ENCODE measurements at regions not wholly inside any gene's neighbourhood (a gene's known extent, or its start where the extent isn't known, plus 50 kb on each side); places are given as distances from the start of the nearest gene placed in this dataset.

DNA sequence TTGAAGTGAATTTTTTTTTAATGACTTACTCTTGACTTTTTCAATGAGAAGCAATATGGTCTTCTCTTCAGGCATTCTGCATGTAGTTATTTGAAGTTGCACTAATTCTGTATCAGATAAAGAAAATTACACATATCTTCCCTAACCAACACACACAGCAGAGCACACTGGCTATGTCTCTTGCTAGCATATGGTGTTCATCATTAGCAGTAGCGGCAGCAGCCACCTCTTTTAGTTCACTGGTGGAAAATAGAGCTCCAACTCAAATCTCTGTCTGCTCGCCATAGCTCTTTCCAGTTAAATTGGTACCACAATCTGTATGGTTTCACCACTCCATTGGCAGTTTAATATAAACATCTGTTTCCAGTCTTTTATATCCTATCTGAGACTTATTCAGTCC is 278.1 kb upstream of the ZEB2 start:
- Histone ChIP-seq H3K4me1 (ENCODE audit: control insufficient read depth in 2 of 2, insufficient read depth in 2 of 2, low read length in 2 of 2) (no peaks in the 10 kb centered on the region), H3K27me3 (replicated peaks in 1 of 4; ENCODE audit: control extremely low read depth in 1 of 4, control insufficient read depth in 3 of 4, insufficient read depth in 4 of 4, low read length in 3 of 4) (no peaks in the 10 kb centered on the region), H4K20me1 (ENCODE audit: control insufficient read depth, insufficient read depth, low read length, poor library complexity, severe bottlenecking) (no peaks in the 10 kb centered on the region), H3K4me2 (replicated peaks; ENCODE audit: low read depth, low read length, poor library complexity, severe bottlenecking) (no peak overlapping the region), H3K79me2 (ENCODE audit: control insufficient read depth, insufficient read depth, low read length) (no peaks in the 10 kb centered on the region), H2AFZ (ENCODE audit: insufficient read depth, low read depth, low read length, poor library complexity, severe bottlenecking) (no peak overlapping the region), H3K9ac (ENCODE audit: low read length) (no peak overlapping the region), H3K36me3 (replicated peaks in 1 of 2; ENCODE audit: control extremely low read depth in 1 of 2, control insufficient read depth in 1 of 2, extremely low read depth in 1 of 2, insufficient read depth in 2 of 2, low read length in 1 of 2) (no peaks in the 10 kb centered on the region), H3K4me3 (ENCODE audit: control extremely low read depth in 1 of 5, extremely low read depth in 1 of 5, insufficient read depth in 1 of 5, low read depth in 2 of 5, low read length in 4 of 5) (no peak overlapping the region), H3K27ac (ENCODE audit: low read length in 2 of 2) (no peak overlapping the region), H3K9me3 (ENCODE audit: control extremely low read depth in 1 of 3, control insufficient read depth in 2 of 3, insufficient read depth in 1 of 3, low read length in 2 of 3) (no peaks in the 10 kb centered on the region)
- TF ChIP-seq, protein P1, sequence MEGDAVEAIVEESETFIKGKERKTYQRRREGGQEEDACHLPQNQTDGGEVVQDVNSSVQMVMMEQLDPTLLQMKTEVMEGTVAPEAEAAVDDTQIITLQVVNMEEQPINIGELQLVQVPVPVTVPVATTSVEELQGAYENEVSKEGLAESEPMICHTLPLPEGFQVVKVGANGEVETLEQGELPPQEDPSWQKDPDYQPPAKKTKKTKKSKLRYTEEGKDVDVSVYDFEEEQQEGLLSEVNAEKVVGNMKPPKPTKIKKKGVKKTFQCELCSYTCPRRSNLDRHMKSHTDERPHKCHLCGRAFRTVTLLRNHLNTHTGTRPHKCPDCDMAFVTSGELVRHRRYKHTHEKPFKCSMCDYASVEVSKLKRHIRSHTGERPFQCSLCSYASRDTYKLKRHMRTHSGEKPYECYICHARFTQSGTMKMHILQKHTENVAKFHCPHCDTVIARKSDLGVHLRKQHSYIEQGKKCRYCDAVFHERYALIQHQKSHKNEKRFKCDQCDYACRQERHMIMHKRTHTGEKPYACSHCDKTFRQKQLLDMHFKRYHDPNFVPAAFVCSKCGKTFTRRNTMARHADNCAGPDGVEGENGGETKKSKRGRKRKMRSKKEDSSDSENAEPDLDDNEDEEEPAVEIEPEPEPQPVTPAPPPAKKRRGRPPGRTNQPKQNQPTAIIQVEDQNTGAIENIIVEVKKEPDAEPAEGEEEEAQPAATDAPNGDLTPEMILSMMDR (IDR thresholded peaks at IDR 0.05), result no peak
- TF ChIP-seq EZH2 (IDR thresholded peaks at IDR 0.05; ENCODE audit: borderline replicate concordance, insufficient read depth, low read depth, low read length, poor library complexity, severe bottlenecking), result no peak
- H3K4me1 Mint-ChIP-seq, result no peaks in the 10 kb centered on the region
- ChIA-PET CTCF (no interaction called here), POLR2A (no interaction called here)
- H3K27me3 Mint-ChIP-seq, result no peaks in the 10 kb centered on the region
- 83% methylated on average over 2 of the region's 2 CpGs for WGBS (ENCODE audit: insufficient coverage)
- DNase-seq, result no peak
- no peak overlapping the region for H3K4me3 Mint-ChIP-seq
- no peak for ATAC-seq (ENCODE audit: low read depth)
- intact Hi-C loops (cut with micrococcal nuclease), result no loop called here
- no peak overlapping the region for H3K27ac Mint-ChIP-seq
- H3K9me3 Mint-ChIP-seq (ENCODE audit: insufficient read depth), result no peaks in the 10 kb centered on the region

DNA sequence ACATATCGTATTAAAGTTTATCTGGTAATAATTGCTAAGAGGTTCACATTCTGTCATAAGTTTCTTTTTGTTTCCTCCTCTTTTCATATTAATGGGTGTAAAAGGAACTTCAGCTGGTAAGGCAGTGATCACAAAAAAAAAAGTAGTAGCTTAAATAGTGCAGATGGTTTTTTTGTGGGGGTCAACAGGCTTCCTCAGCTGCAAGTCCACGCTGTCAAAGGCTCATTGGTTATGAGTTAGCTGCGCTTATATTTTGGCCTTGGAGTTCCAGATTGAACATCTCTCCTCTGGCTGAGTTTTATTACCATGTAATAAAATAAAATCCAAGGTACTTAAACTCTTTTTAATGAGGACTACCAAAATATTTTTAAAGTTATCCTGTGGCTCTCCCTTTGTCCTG is 277.0 kb upstream of the ZEB2 start:
- H3K4me1 ChIP-seq (ENCODE audit: control insufficient read depth in 2 of 2, insufficient read depth in 2 of 2, low read length in 2 of 2), result no peaks in the 10 kb centered on the region
- ChIA-PET CTCF (no interaction called here), POLR2A (no interaction called here)
- no peaks in the 10 kb centered on the region for H3K36me3 ChIP-seq (replicated peaks in 1 of 2; ENCODE audit: control extremely low read depth in 1 of 2, control insufficient read depth in 1 of 2, extremely low read depth in 1 of 2, insufficient read depth in 2 of 2, low read length in 1 of 2)
- Mint-ChIP-seq H3K4me3 (no peak overlapping the region), H3K27me3 (no peaks in the 10 kb centered on the region), H3K4me1 (no peaks in the 10 kb centered on the region), H3K9me3 (ENCODE audit: insufficient read depth) (no peaks in the 10 kb centered on the region), H3K27ac (no peak overlapping the region)
- H3K9me3 ChIP-seq (ENCODE audit: control extremely low read depth in 1 of 3, control insufficient read depth in 2 of 3, insufficient read depth in 1 of 3, low read length in 2 of 3), result no peaks in the 10 kb centered on the region
- no peak overlapping the region for H3K27ac ChIP-seq (ENCODE audit: low read length in 2 of 2)
- WGBS (ENCODE audit: insufficient coverage), result no CpG with 5 or more reads among the region's 3 CpGs
- H4K20me1 ChIP-seq (ENCODE audit: control insufficient read depth, insufficient read depth, low read length, poor library complexity, severe bottlenecking), result no peaks in the 10 kb centered on the region
- no peak overlapping the region for H2AFZ ChIP-seq (ENCODE audit: insufficient read depth, low read depth, low read length, poor library complexity, severe bottlenecking)
- ATAC-seq (ENCODE audit: low read depth) (no peak), DNase-seq (no peak)
- no peak overlapping the region for H3K4me2 ChIP-seq (replicated peaks; ENCODE audit: low read depth, low read length, poor library complexity, severe bottlenecking)
- no peaks in the 10 kb centered on the region for H3K27me3 ChIP-seq (replicated peaks in 1 of 4; ENCODE audit: control extremely low read depth in 1 of 4, control insufficient read depth in 3 of 4, insufficient read depth in 4 of 4, low read length in 3 of 4)
- H3K4me3 ChIP-seq (ENCODE audit: control extremely low read depth in 1 of 5, extremely low read depth in 1 of 5, insufficient read depth in 1 of 5, low read depth in 2 of 5, low read length in 4 of 5), result no peak overlapping the region
- TF ChIP-seq, protein P1 (IDR thresholded peaks at IDR 0.05), result no peak
- TF ChIP-seq EZH2 (IDR thresholded peaks at IDR 0.05; ENCODE audit: borderline replicate concordance, insufficient read depth, low read depth, low read length, poor library complexity, severe bottlenecking), result no peak
- H3K9ac ChIP-seq (ENCODE audit: low read length), result no peak overlapping the region
- H3K79me2 ChIP-seq (ENCODE audit: control insufficient read depth, insufficient read depth, low read length), result no peaks in the 10 kb centered on the region
- intact Hi-C loops (cut with micrococcal nuclease), result no loop called here
